IMR-90 (cell line): ENCODE measurements at regions not wholly inside any gene's neighbourhood (a gene's known extent, or its start where the extent isn't known, plus 50 kb on each side); places are given as distances from the start of the nearest gene placed in this dataset.
"Not testable (repeated sequence)": the region's sequence is repeated elsewhere in the genome, so short reads cannot be mapped to it uniquely, and the experiment has no call there.

ENCODE experiments used
- ATAC-seq: fragments of 200-7000 bp; cut with Tn5 transposase; 2 replicates; pipeline ENCODE4 v1.9.1; 2020; ENCODE audit warnings: low read depth, mild to moderate bottlenecking, moderate library complexity
- BruUV-seq: library from RNA; stranded (reverse); fragments of 400-500 nt; replicated peaks from 2 replicates; lab custom pipeline; 2021; lab: Mats Ljungman, UMichigan
- CTCF ChIA-PET: fragments of 300-600 bp; formaldehyde crosslinking; extraction: SDS; loops from one replicate; lab custom pipeline; 2021; ENCODE audit warnings: antibody characterized with exemption; lab: Yijun Ruan, JAX
- POLR2A ChIA-PET: fragments of 300-600 bp; sonication (Branson Sonifier 250); formaldehyde crosslinking; loops from one replicate; lab custom pipeline; 2022; ENCODE audit warnings: antibody characterized with exemption; ENCODE audit not compliant: unreplicated experiment; lab: Charles Lee
- DNase-seq: peaks from one replicate; pipeline ENCODE4 v3.0.0; 2013
- H2AFZ ChIP-seq: replicated peaks from 2 replicates; pipeline ENCODE3; 2013; ENCODE audit warnings: low read length, mild to moderate bottlenecking; ENCODE audit not compliant: poor library complexity
- H2AK5ac ChIP-seq: 2 replicates; pipeline ENCODE4 v1.6.1; 2013; ENCODE audit warnings: low read depth, low read length, inconsistent platforms
- H2AK9ac ChIP-seq: replicated peaks from 2 replicates; pipeline ENCODE3; 2013; ENCODE audit warnings: mild to moderate bottlenecking, low read depth, low read length, moderate library complexity; ENCODE audit not compliant: poor library complexity
- H2BK120ac ChIP-seq: 2 replicates; pipeline ENCODE4 v1.6.1; 2013; ENCODE audit warnings: low read depth, low read length, inconsistent platforms
- H2BK15ac ChIP-seq: 3 replicates; pipeline ENCODE4 v1.6.1; 2013; ENCODE audit warnings: low read depth, low read length, inconsistent platforms
- H2BK20ac ChIP-seq: 2 replicates; pipeline ENCODE4 v1.6.1; 2013; ENCODE audit warnings: low read depth, mild to moderate bottlenecking, inconsistent platforms, low read length, moderate library complexity
- H2BK5ac ChIP-seq: 2 replicates; pipeline ENCODE4 v1.6.1; 2013; ENCODE audit warnings: mild to moderate bottlenecking, low read depth, low read length, inconsistent platforms; ENCODE audit not compliant: poor library complexity, severe bottlenecking
- H3K14ac ChIP-seq: replicated peaks from 2 replicates; pipeline ENCODE4 v1.6.1; 2013; ENCODE audit warnings: low read depth, low read length, inconsistent platforms
- H3K18ac ChIP-seq: 2 replicates; pipeline ENCODE4 v1.6.1; 2013; ENCODE audit warnings: low read depth, low read length, control low read depth
- H3K23ac ChIP-seq: 2 replicates; pipeline ENCODE4 v1.6.1; 2013; ENCODE audit warnings: low read depth, low read length, inconsistent platforms
- H3K27ac ChIP-seq: 2 replicates; pipeline ENCODE4 v1.5.1; 2013; ENCODE audit warnings: mild to moderate bottlenecking, control low read depth, low read length; ENCODE audit not compliant: insufficient read depth
- H3K27me3 ChIP-seq: 2 replicates; pipeline ENCODE4 v1.6.1; 2013; ENCODE audit warnings: low read length; ENCODE audit not compliant: control insufficient read depth, insufficient read depth
- H3K36me3 ChIP-seq: 2 replicates; pipeline ENCODE4 v1.6.1; 2013; ENCODE audit warnings: low read length, mixed read lengths; ENCODE audit not compliant: control insufficient read depth, insufficient read depth
- H3K4ac ChIP-seq: 2 replicates; pipeline ENCODE4 v1.6.1; 2013; ENCODE audit warnings: low read depth, low read length, inconsistent platforms
- H3K4me1 ChIP-seq: 2 replicates; pipeline ENCODE4 v1.6.1; 2013; ENCODE audit warnings: low read length, mixed read lengths; ENCODE audit not compliant: control insufficient read depth, insufficient read depth
- H3K4me2 ChIP-seq: 2 replicates; pipeline ENCODE4 v1.6.1; 2013; ENCODE audit warnings: low read depth, mild to moderate bottlenecking, control low read depth, low read length, moderate library complexity
- H3K4me3 ChIP-seq: 2 replicates; pipeline ENCODE4 v1.5.1; 2013; ENCODE audit warnings: low read depth, mild to moderate bottlenecking, control low read depth, low read length, moderate library complexity; ENCODE audit not compliant: insufficient read depth
- H3K56ac ChIP-seq: 2 replicates; pipeline ENCODE4 v1.6.1; 2013; ENCODE audit warnings: low read length, inconsistent platforms; ENCODE audit not compliant: insufficient read depth; ENCODE audit errors: extremely low read depth
- H3K79me1 ChIP-seq, 2 experiments: 2 replicates each; pipeline ENCODE4 v1.6.1; 2013; ENCODE audit warnings: low read length in 2 of 2, inconsistent platforms in 1 of 2, low read depth in 1 of 2
- H3K9ac ChIP-seq: 2 replicates; pipeline ENCODE4 v1.6.1; 2013; ENCODE audit warnings: low read depth, low read length, control low read depth
- H3K9me1 ChIP-seq: 2 replicates; pipeline ENCODE4 v1.6.1; 2013; ENCODE audit warnings: low read length, inconsistent platforms; ENCODE audit not compliant: insufficient read depth
- H3K9me3 ChIP-seq: 2 replicates; pipeline ENCODE4 v1.6.1; 2013; ENCODE audit warnings: low read length; ENCODE audit not compliant: control insufficient read depth, insufficient read depth
- H4K20me1 ChIP-seq: 2 replicates; pipeline ENCODE4 v1.6.1; 2013; ENCODE audit warnings: low read length, inconsistent platforms; ENCODE audit not compliant: insufficient read depth
- H4K5ac ChIP-seq: 2 replicates; pipeline ENCODE4 v1.6.1; 2013; ENCODE audit warnings: mild to moderate bottlenecking, low read depth, low read length, control low read depth
- H4K8ac ChIP-seq, 2 experiments: 2 replicates each; pipeline ENCODE4 v1.6.1; 2013; ENCODE audit warnings: low read depth in 2 of 2, low read length in 2 of 2, control low read depth in 1 of 2, inconsistent platforms in 1 of 2
- H4K91ac ChIP-seq: 2 replicates; pipeline ENCODE4 v1.6.1; 2013; ENCODE audit warnings: low read depth, low read length, inconsistent platforms; ENCODE audit not compliant: insufficient read depth
- BHLHE40 ChIP-seq: fragments of 150-350 bp; IDR thresholded peaks from 2 replicates; pipeline ENCODE4 v1.6.1; 2016; ENCODE audit warnings: mild to moderate bottlenecking, low read depth, low read length
- CEBPB ChIP-seq: IDR thresholded peaks from 2 replicates; pipeline ENCODE4 v1.6.1; 2012; ENCODE audit warnings: low read depth, low read length, improper control_type of control experiment
- CHD1 ChIP-seq: IDR thresholded peaks from 2 replicates; pipeline ENCODE4 v1.6.1; 2012; ENCODE audit warnings: low read depth, low read length, improper control_type of control experiment
- MXI1 ChIP-seq: IDR thresholded peaks from 2 replicates; pipeline ENCODE4 v1.6.1; 2012; ENCODE audit warnings: low read depth, mild to moderate bottlenecking, low read length, moderate library complexity, borderline replicate concordance
- RCOR1 ChIP-seq: IDR thresholded peaks from 2 replicates; pipeline ENCODE4 v1.6.1; 2012; ENCODE audit warnings: mild to moderate bottlenecking, low read length, improper control_type of control experiment; ENCODE audit not compliant: insufficient replicate concordance
- USF2 ChIP-seq: fragments of 150-350 bp; IDR thresholded peaks from 2 replicates; pipeline ENCODE4 v1.6.1; 2017; ENCODE audit warnings: mild to moderate bottlenecking, antibody characterized with exemption, low read length, low read depth
- WGBS, 2 experiments: methylation state at CpG; one replicate each; pipeline versions ENCODE4 v1.1.5 to v1.1.7; 2013; ENCODE audit warnings: missing lambda C conversion rate in 2 of 2; ENCODE audit not compliant: insufficient read length in 1 of 2; ENCODE audit errors: extremely low coverage in 2 of 2; 5-methylcytosine and 5-hydroxymethylcytosine counted together
- dilution Hi-C: fragments of 300-500 bp; cut with HindIII; formaldehyde crosslinking; loops from one replicate; pipeline ENCODE4 v1.14.3; 2018; ENCODE audit warnings: low sequenced_read_pairs; ENCODE audit not compliant: unreplicated experiment
- in situ Hi-C: fragments of 300-500 bp; cut with MboI; formaldehyde crosslinking; loops from 3 replicates; pipeline ENCODE4 v1.14.3; 2019; ENCODE audit warnings: low sequenced_read_pairs, inconsistent platforms, mixed read lengths
- intact Hi-C: fragments of 100-400 bp; cut with micrococcal nuclease; formaldehyde crosslinking; loops from 2 replicates; pipeline ENCODE4 v1.10.0; 2022

DNA sequence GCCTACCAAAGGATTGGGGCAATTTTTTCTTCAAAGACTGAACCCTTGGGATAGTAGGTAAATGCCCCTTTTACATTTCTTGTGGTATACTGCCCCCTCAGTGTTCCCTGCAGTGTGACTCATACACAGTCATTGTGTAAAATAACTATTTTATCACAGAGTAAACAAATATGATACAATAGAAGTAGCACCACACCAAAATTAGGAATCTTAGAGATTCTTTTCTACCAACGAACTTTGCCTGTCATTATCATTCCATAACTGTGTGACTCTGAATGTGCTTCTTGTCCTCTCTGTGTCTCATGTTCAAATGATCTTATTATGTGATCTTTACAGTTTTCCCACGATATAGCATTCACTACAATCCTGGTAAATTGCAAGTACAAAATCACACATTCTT lies 517.0 kb downstream of the ZIC3 start:
- no peak overlapping the region for H2BK15ac ChIP-seq
- H4K91ac ChIP-seq, result no peak overlapping the region
- in situ Hi-C loops, result no loop called here
- ChIA-PET POLR2A (no interaction called here), CTCF (no interaction called here)
- H3K23ac ChIP-seq, result no peak overlapping the region
- no peak overlapping the region for H4K8ac ChIP-seq
- H3K4me3 ChIP-seq, result no peak overlapping the region
- no peak for ATAC-seq
- H3K56ac ChIP-seq, result no peak overlapping the region
- no peak overlapping the region for H2AK5ac ChIP-seq
- no peak overlapping the region for H3K4ac ChIP-seq
- H3K9me3 ChIP-seq, result no peaks in the 10 kb centered on the region
- H2AK9ac ChIP-seq, result no peak overlapping the region
- no peak overlapping the region for H2BK120ac ChIP-seq
- no peak overlapping the region for H3K27ac ChIP-seq
- no peak overlapping the region for H2BK20ac ChIP-seq
- no peak overlapping the region for H4K5ac ChIP-seq
- no peak overlapping the region for H3K4me2 ChIP-seq
- WGBS, 2 experiments, result no CpG with 5 or more reads among the region's 2 CpGs
- no peak overlapping the region for H2AFZ ChIP-seq
- no peaks in the 10 kb centered on the region for H3K36me3 ChIP-seq
- H3K27me3 ChIP-seq, result no peaks in the 10 kb centered on the region
- no peak overlapping the region for H3K14ac ChIP-seq
- H3K9ac ChIP-seq, result no peak overlapping the region
- no peaks in the 10 kb centered on the region for H3K4me1 ChIP-seq
- no peak overlapping the region for H2BK5ac ChIP-seq
- H4K20me1 ChIP-seq, result no peaks in the 10 kb centered on the region
- H3K9me1 ChIP-seq, result no peaks in the 10 kb centered on the region
- intact Hi-C loops, result no loop called here
- no TSS peak for BruUV-seq
- no peak for DNase-seq
- TF ChIP-seq USF2 (no peak), BHLHE40 (no peak), CHD1 (no peak), CEBPB (no peak), RCOR1 (no peak), MXI1 (no peak)
- H3K79me1 ChIP-seq, result no peaks in the 10 kb centered on the region
- dilution Hi-C loops, result no loop called here
- H3K18ac ChIP-seq, result no peak overlapping the region

DNA sequence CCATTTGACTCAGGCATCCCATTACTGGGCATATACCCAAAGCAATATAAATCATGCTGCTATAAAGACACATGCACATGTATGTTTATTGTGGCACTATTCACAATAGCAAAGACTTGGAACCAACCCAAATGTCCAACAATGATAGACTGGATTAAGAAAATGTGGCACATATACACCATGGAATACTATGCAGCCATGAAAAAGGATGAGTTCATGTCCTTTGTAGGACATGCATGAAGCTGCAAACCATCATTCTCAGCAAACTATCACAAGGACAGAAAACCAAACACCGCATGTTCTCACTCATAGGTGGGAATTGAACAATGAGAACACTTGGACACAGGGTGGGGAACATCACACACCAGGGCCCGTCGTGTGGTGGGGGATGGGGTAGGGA lies 545.0 kb downstream of the ZIC3 start:
- H3K23ac ChIP-seq, H2BK20ac ChIP-seq, H3K4me3 ChIP-seq, CTCF ChIA-PET, BruUV-seq, H2AK5ac ChIP-seq, H3K9me1 ChIP-seq, POLR2A ChIA-PET, H3K9ac ChIP-seq, H3K36me3 ChIP-seq, H2BK5ac ChIP-seq, DNase-seq, H3K14ac ChIP-seq, H2AK9ac ChIP-seq, H3K79me1 ChIP-seq, H2AFZ ChIP-seq, H3K4me2 ChIP-seq, H4K20me1 ChIP-seq, H3K56ac ChIP-seq, H3K4me1 ChIP-seq, H3K9me3 ChIP-seq, H4K5ac ChIP-seq, ATAC-seq, H3K27me3 ChIP-seq, intact Hi-C loops, H4K91ac ChIP-seq, H2BK120ac ChIP-seq, in situ Hi-C loops, H2BK15ac ChIP-seq, dilution Hi-C loops, H3K4ac ChIP-seq, H3K18ac ChIP-seq, H4K8ac ChIP-seq, H3K27ac ChIP-seq: not testable (repeated sequence)
- WGBS, 2 experiments, result no CpG with 5 or more reads among the region's 3 CpGs
